ENCODE measurements at regions not wholly inside any gene's neighbourhood (a gene's known extent, or its start where the extent isn't known, plus 50 kb on each side); places are given as distances from the start of the nearest gene placed in this dataset.

DNA sequence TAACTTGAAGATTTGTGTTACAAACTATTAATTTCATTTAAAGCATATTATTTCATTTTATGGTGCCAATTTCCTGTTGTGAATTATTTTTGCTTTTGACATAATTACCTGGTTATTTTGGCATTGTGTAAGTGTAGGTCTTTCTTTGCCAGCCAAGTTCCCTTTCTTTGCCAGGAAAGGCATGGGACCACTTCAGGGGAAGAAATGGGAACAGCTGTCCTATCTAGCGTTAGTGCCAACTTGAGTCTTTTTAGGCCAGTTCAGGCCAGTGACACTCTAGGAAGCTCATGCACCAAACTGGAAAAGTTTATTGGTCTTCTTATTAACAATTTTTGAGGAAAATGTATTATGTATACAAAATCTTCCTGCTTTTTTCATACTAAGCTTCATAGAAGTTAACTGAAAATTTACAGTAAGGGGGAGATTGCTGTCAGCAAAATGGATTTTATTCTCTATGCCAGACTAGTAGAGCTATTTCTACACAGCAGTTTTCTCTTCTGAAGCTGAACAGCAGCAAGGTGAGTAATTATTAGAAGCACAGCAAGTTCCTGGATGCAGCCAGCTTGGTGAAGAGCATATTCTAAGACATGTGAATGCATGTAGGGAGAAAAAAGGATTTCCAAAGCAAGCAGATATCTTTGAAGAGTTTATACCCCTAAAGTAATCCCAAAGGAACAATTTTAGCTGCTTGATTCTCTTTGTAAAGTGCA lies 914.6 kb upstream of the ADGRL4 start:
- TF ChIP-seq POLR2A (IDR thresholded peaks at IDR 0.05) (no peak), POLR2AphosphoS5 (IDR thresholded peaks at IDR 0.05) (no peak)
- TF ChIP-seq, protein P1, sequence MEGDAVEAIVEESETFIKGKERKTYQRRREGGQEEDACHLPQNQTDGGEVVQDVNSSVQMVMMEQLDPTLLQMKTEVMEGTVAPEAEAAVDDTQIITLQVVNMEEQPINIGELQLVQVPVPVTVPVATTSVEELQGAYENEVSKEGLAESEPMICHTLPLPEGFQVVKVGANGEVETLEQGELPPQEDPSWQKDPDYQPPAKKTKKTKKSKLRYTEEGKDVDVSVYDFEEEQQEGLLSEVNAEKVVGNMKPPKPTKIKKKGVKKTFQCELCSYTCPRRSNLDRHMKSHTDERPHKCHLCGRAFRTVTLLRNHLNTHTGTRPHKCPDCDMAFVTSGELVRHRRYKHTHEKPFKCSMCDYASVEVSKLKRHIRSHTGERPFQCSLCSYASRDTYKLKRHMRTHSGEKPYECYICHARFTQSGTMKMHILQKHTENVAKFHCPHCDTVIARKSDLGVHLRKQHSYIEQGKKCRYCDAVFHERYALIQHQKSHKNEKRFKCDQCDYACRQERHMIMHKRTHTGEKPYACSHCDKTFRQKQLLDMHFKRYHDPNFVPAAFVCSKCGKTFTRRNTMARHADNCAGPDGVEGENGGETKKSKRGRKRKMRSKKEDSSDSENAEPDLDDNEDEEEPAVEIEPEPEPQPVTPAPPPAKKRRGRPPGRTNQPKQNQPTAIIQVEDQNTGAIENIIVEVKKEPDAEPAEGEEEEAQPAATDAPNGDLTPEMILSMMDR (IDR thresholded peaks at IDR 0.05), result no peak

All from breast epithelium (tissue), 3 donors.